Stimulated activated naive CD8-positive, alpha-beta T cell treated with anti-CD3 and anti-CD28 coated beads, Interleukin-15, Interleukin-2, amounts not matched to agents 100 U/mL and 50 U/mL, for 24 hours (primary cell): ENCODE measurements at regions not wholly inside any gene's neighbourhood (a gene's known extent, or its start where the extent isn't known, plus 50 kb on each side); places are given as distances from the start of the nearest gene placed in this dataset.
"Not testable (repeated sequence)": the region's sequence is repeated elsewhere in the genome, so short reads cannot be mapped to it uniquely, and the experiment has no call there.

ENCODE experiments used
- ATAC-seq: fragments of 150-1000 bp; cut with Tn5 transposase; one replicate; pipeline ENCODE4 v1.10.0; 2021
- DNase-seq: peaks from one replicate; pipeline ENCODE4 v3.0.0; 2021

GRCh38 chr9:103068753-103069152 lies 73.6 kb downstream of the CYLC2 start:
- ATAC-seq (no peak), DNase-seq (no peak)

- no peak for DNase-seq
- ATAC-seq, result no peak
Measured at GRCh38 chr9:103078581-103078980, 83.4 kb downstream of the CYLC2 start.

- no peak for DNase-seq
- no peak for ATAC-seq
Measured at GRCh38 chr9:103082494-103082893, 87.4 kb downstream of the CYLC2 start.

GRCh38 chr9:103089357-103089756 lies 94.2 kb downstream of the CYLC2 start:
- no peak for DNase-seq
- ATAC-seq, result no peak

- DNase-seq (no peak), ATAC-seq (no peak)
Measured at GRCh38 chr9:103104101-103104500, 109.0 kb downstream of the CYLC2 start.

GRCh38 chr9:103116246-103116645 lies 121.1 kb downstream of the CYLC2 start:
- ATAC-seq, result no peak
- DNase-seq, result no peak

- DNase-seq (no peak), ATAC-seq (no peak)
Measured at GRCh38 chr9:103126494-103126893, 131.4 kb downstream of the CYLC2 start.

- ATAC-seq (no peak), DNase-seq (no peak)
Measured at GRCh38 chr9:103139891-103140290, 144.8 kb downstream of the CYLC2 start.

GRCh38 chr9:103152473-103152872 lies 157.3 kb downstream of the CYLC2 start:
- ATAC-seq, result no peak
- no peak for DNase-seq

GRCh38 chr9:103167530-103167929 lies 172.4 kb downstream of the CYLC2 start:
- DNase-seq (no peak), ATAC-seq (no peak)

GRCh38 chr9:103168254-103168653 lies 173.1 kb downstream of the CYLC2 start:
- no peak for DNase-seq
- no peak for ATAC-seq

GRCh38 chr9:103169798-103170197 lies 174.7 kb downstream of the CYLC2 start:
- ATAC-seq, result no peak

GRCh38 chr9:103183701-103184171 lies 188.6 kb downstream of the CYLC2 start:
- ATAC-seq (no peak), DNase-seq (no peak)

More at GRCh38 chr9:103169798-103170197, 174.7 kb downstream of the CYLC2 start:
- DNase-seq, result no peak

- DNase-seq, result no peak
- ATAC-seq, result no peak
Measured at GRCh38 chr9:103186959-103187358, 191.8 kb downstream of the CYLC2 start.

GRCh38 chr9:103188781-103189350 lies 193.7 kb downstream of the CYLC2 start:
- ATAC-seq (no peak), DNase-seq (no peak)

GRCh38 chr9:103193992-103194391 lies 198.9 kb downstream of the CYLC2 start:
- DNase-seq (no peak), ATAC-seq (no peak)

GRCh38 chr9:103203172-103203571 lies 208.0 kb downstream of the CYLC2 start:
- ATAC-seq (no peak), DNase-seq (no peak)

- ATAC-seq, DNase-seq: not testable (repeated sequence)
Measured at GRCh38 chr9:103205881-103206585, 210.9 kb downstream of the CYLC2 start.

GRCh38 chr9:103210607-103211006 lies 215.5 kb downstream of the CYLC2 start:
- ATAC-seq (no peak), DNase-seq (no peak)

- DNase-seq (no peak), ATAC-seq (no peak)
Measured at GRCh38 chr9:103215197-103215596, 220.1 kb downstream of the CYLC2 start.

GRCh38 chr9:103225702-103226646 lies 230.8 kb downstream of the CYLC2 start:
- ATAC-seq (no peak), DNase-seq (no peak)

- DNase-seq (no peak), ATAC-seq (no peak)
Measured at GRCh38 chr9:103226647-103227013, 231.5 kb downstream of the CYLC2 start.

GRCh38 chr9:103237571-103238109 lies 242.5 kb downstream of the CYLC2 start:
- not testable (repeated sequence) for DNase-seq, ATAC-seq
